GM18505 (cell line): ENCODE measurements at regions not wholly inside any gene's neighbourhood (a gene's known extent, or its start where the extent isn't known, plus 50 kb on each side); places are given as distances from the start of the nearest gene placed in this dataset.

Experiments
- ATAC-seq: cut with Tn5 transposase; IDR thresholded peaks from one replicate; pipeline ENCODE4 v1.9.1; 2021; ENCODE audit not compliant: unreplicated experiment
- POLR2A ChIP-seq: IDR thresholded peaks from 4 replicates; pipeline ENCODE4 v1.6.1; 2011; ENCODE audit warnings: borderline replicate concordance; ENCODE audit not compliant: insufficient read depth, insufficient read length; ENCODE audit errors: extremely low read depth

- no peak for ATAC-seq
- TF ChIP-seq POLR2A, result no peak
These were observed 450.0 kb downstream of the TFAP2B start for GRCh38 chr6:51268666-51269065.

GRCh38 chr6:51269876-51270275 is 451.2 kb downstream of the TFAP2B start:
- TF ChIP-seq POLR2A, result no peak
- ATAC-seq, result no peak

DNA sequence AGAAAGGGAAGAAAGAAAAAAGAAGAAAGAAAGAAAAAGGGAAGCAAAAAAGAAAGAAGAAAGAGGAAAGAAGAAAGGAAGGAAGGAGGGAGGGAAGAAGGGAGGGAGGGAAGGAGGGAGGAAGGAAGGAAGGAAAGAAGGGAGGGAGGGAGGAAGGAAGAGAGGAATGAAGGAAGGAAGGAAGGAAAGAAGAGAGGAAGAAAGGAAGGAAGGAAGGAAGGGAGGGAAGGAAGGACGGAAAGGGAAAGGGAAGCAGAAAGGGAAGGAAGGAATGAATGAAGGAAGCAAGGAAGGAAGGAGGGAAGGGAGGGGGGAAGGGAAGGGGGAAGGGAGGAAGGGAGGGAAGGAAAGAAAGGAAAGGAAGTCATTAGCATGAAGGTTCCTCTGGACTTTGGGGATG is 452.9 kb downstream of the TFAP2B start:
- TF ChIP-seq POLR2A, result no peak

DNA sequence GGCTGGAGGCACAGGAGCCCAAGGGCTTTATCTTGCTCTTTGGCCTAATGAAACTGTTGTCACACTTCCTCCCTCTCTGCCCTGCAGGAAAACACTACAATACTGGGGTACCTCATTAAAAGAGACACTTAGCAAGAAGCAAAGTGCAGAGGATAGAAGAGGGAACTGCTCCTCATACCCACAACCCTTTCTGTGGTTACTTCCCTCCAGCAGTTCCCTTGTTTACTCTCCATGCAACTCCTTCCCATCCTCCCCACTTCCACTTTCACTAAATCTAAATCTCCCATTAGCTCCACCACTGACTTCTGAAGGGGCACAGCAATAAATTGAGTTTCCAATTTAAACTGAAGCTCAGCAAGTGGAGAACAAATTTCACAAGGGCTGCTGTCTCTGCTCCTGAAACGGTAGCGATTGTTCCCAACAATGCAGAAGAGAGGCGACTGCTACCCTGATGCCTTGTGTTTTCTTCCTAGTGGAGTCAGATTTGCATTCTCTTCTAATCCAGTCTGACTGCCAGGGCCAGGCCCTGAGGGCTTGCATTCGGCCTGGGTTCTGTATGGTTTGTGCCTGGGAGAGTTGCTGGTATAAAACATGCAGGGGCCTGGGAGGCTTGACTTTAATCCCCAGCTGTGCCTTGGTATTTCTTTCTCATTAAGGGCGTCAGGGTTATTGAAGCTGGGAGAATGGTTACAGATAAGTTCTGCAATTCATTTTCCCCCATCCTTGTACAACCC is 454.7 kb downstream of the TFAP2B start:
- no peak for ATAC-seq

More for the DNA sequence above, 452.9 kb downstream of the TFAP2B start:
- no peak for ATAC-seq

GRCh38 chr6:51277474-51277873 is 458.8 kb downstream of the TFAP2B start:
- ATAC-seq, result no peak
- TF ChIP-seq POLR2A, result no peak

More for the DNA sequence above, 454.7 kb downstream of the TFAP2B start:
- no peak for TF ChIP-seq POLR2A

GRCh38 chr6:51282026-51282425 is 463.4 kb downstream of the TFAP2B start:
- TF ChIP-seq POLR2A, result no peak
- no peak for ATAC-seq

DNA sequence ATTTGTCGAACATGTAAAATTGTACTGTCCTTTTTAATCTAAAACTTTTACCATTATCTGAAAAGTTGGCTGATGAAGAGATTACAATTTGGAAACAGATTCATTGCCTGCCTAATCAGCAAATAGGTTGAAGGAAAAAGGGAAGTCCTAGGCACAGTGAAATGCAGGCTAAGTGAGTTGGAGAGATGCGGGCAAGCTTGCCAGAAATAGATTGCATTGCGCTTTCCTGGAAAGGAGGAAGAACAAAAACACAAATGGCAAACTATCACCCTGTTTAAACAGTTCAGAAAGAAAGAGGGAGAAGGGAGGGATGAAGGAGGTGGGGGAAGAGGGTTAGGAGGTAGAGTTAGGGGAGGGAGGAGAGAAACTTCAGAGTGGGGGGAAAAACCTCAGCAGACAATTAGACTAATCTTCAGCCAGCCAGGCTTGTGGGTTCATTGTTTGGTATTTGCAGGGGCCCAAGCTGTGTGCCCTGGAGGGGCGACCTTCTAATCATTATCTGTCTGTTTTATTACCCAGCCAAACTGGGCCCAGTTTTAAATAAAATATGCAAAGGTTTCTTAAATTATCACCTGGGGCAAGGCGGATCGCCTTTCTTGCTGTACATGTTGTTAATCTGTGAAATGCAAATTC is 465.2 kb downstream of the TFAP2B start:
- no peak for TF ChIP-seq POLR2A
- no peak for ATAC-seq

GRCh38 chr6:51285876-51286275 is 467.2 kb downstream of the TFAP2B start:
- TF ChIP-seq POLR2A, result no peak

GRCh38 chr6:51289041-51289440 is 470.4 kb downstream of the TFAP2B start:
- no peak for TF ChIP-seq POLR2A
- ATAC-seq, result no peak

More at GRCh38 chr6:51285876-51286275, 467.2 kb downstream of the TFAP2B start:
- ATAC-seq, result no peak

GRCh38 chr6:51292659-51293058 is 474.0 kb downstream of the TFAP2B start:
- TF ChIP-seq POLR2A, result no peak

GRCh38 chr6:51299621-51300380 is 481.1 kb downstream of the TFAP2B start:
- no peak for TF ChIP-seq POLR2A
- no peak for ATAC-seq

More at GRCh38 chr6:51292659-51293058, 474.0 kb downstream of the TFAP2B start:
- ATAC-seq, result no peak

- TF ChIP-seq POLR2A, result no peak
- ATAC-seq, result no peak
These were observed 481.8 kb downstream of the TFAP2B start for GRCh38 chr6:51300510-51300909.

DNA sequence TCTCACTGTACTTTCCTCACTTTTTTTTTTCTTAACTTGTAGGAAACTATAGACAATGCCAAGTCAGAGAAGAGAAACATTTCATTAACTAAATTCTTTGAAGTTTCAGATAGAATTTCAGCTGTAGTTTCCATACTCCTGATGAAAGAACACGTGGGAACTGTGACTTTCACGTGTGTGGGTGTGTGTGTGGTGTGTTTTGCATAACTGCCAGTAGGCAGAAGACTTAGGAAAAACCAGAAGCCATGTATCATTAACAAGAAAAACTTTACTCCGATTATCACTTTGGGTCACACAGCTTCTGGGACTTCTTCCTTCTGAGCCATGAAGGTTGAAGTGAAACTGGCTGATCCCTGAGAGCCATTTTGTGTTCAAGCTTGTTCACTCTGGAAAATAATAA is 483.3 kb downstream of the TFAP2B start:
- TF ChIP-seq POLR2A, result no peak
- no peak for ATAC-seq
